NT2/D1 (cell line): ENCODE measurements at regions not wholly inside any gene's neighbourhood (a gene's known extent, or its start where the extent isn't known, plus 50 kb on each side); places are given as distances from the start of the nearest gene placed in this dataset.

Experiments used
- DNase-seq: peaks from one replicate; pipeline ENCODE4 v3.0.0-alpha.2; 2011; ENCODE audit warnings: low read depth, low spot score
- H3K27me3 ChIP-seq: 2 replicates; pipeline ENCODE4 v1.6.0; 2011; ENCODE audit warnings: mild to moderate bottlenecking; ENCODE audit not compliant: insufficient read length, insufficient read depth
- H3K36me3 ChIP-seq: 2 replicates; pipeline ENCODE4 v1.6.1; 2011; ENCODE audit warnings: mild to moderate bottlenecking, low read length, mixed read lengths; ENCODE audit not compliant: insufficient read depth, insufficient read length
- H3K4me1 ChIP-seq: 2 replicates; pipeline ENCODE4 v1.5.1; 2011; ENCODE audit not compliant: insufficient read depth, insufficient read length
- H3K4me3 ChIP-seq: 2 replicates; pipeline ENCODE4 v1.5.1; 2011; ENCODE audit warnings: low read depth; ENCODE audit not compliant: insufficient read length
- H3K9ac ChIP-seq: 2 replicates; pipeline ENCODE4 v1.6.0; 2011; ENCODE audit warnings: low read depth; ENCODE audit not compliant: insufficient read length
- H3K9me3 ChIP-seq: 2 replicates; pipeline ENCODE4 v1.5.1; 2011; ENCODE audit warnings: mild to moderate bottlenecking, low read length; ENCODE audit not compliant: insufficient read depth
- SUZ12 ChIP-seq: IDR thresholded peaks from 2 replicates; pipeline ENCODE4 v1.6.1; 2011; ENCODE audit not compliant: insufficient read length, insufficient read depth; ENCODE audit errors: extremely low read depth
- YY1 ChIP-seq: IDR thresholded peaks from 2 replicates; pipeline ENCODE4 v1.6.1; 2011; ENCODE audit not compliant: insufficient read length, insufficient read depth
- ZNF274 ChIP-seq: IDR thresholded peaks from 2 replicates; pipeline ENCODE4 v1.6.1; 2011; ENCODE audit warnings: mild to moderate bottlenecking, low read depth, low read length

GRCh38 chr7:67595431-67596180 lies 599.0 kb downstream of the TYW1 start:
- H3K4me3 ChIP-seq: no peak overlapping the region
- no peaks in the 10 kb centered on the region for H3K36me3 ChIP-seq
- H3K4me1 ChIP-seq: no peaks in the 10 kb centered on the region
- no peaks in the 10 kb centered on the region for H3K27me3 ChIP-seq
- no peak overlapping the region for H3K9ac ChIP-seq
- peaks cover 3% of the 10 kb centered on the region; the same call in 1 of the 2 replicates for H3K9me3 ChIP-seq
- DNase-seq: no peak
- TF ChIP-seq SUZ12: no peak
- TF ChIP-seq ZNF274: no peak
- no peak for TF ChIP-seq YY1

DNA sequence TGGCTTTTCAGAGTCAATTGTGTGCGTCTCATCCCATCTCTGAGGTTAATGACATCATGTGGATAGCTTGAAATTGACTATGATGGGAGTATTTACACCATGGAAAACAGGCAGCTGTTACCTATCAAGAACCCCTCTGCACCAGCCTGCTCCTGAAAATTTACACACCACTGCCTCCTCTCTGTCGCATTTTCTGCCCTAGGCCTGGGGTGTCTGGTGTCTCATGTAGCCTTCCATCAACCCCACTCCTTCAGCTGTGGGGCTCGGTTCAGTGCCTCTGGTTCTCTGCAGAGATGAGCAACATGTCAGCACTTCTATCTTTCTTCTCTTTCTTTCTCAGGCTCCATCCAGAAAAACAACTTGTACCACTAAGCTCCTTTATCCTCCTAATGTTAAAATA lies 600.5 kb downstream of the TYW1 start:
- DNase-seq: no peak
- Histone ChIP-seq H3K27me3 (no peaks in the 10 kb centered on the region), H3K9me3 (no peaks in the 10 kb centered on the region), H3K4me3 (no peak overlapping the region), H3K9ac (no peak overlapping the region), H3K4me1 (no peaks in the 10 kb centered on the region), H3K36me3 (no peaks in the 10 kb centered on the region)
- no peak for TF ChIP-seq ZNF274
- TF ChIP-seq YY1: no peak
- no peak for TF ChIP-seq SUZ12

- Histone ChIP-seq H3K4me1 (no peaks in the 10 kb centered on the region), H3K27me3 (no peaks in the 10 kb centered on the region), H3K4me3 (no peak overlapping the region), H3K36me3 (no peaks in the 10 kb centered on the region), H3K9ac (no peak overlapping the region), H3K9me3 (no peaks in the 10 kb centered on the region)
- TF ChIP-seq YY1 (no peak), ZNF274 (no peak), SUZ12 (no peak)
- DNase-seq: no peak
These were observed 601.8 kb downstream of the TYW1 start for GRCh38 chr7:67598469-67598868.

GRCh38 chr7:67599331-67600062 lies 602.9 kb downstream of the TYW1 start:
- Histone ChIP-seq H3K4me3 (no peak overlapping the region), H3K9ac (no peak overlapping the region), H3K27me3 (no peaks in the 10 kb centered on the region), H3K9me3 (peaks cover under 1% of the 10 kb centered on the region; the same call in 1 of the 2 replicates), H3K36me3 (no peaks in the 10 kb centered on the region), H3K4me1 (no peaks in the 10 kb centered on the region)
- TF ChIP-seq YY1 (no peak), SUZ12 (no peak), ZNF274 (no peak)
- no peak for DNase-seq

- TF ChIP-seq ZNF274 (no peak), SUZ12 (no peak), YY1 (no peak)
- no peaks in the 10 kb centered on the region for H3K36me3 ChIP-seq
- DNase-seq: no peak
- no peak overlapping the region for H3K9ac ChIP-seq
- H3K4me1 ChIP-seq: no peaks in the 10 kb centered on the region
- peaks cover 12% of the 10 kb centered on the region for H3K9me3 ChIP-seq
- H3K4me3 ChIP-seq: no peak overlapping the region
- no peaks in the 10 kb centered on the region for H3K27me3 ChIP-seq
These were observed 605.7 kb downstream of the TYW1 start for GRCh38 chr7:67602246-67602887.

- H3K36me3 ChIP-seq: no peaks in the 10 kb centered on the region
- no peak for DNase-seq
- H3K9ac ChIP-seq: no peak overlapping the region
- no peaks in the 10 kb centered on the region for H3K4me1 ChIP-seq
- no peak overlapping the region for H3K4me3 ChIP-seq
- no peaks in the 10 kb centered on the region for H3K27me3 ChIP-seq
- H3K9me3 ChIP-seq: peaks cover 12% of the 10 kb centered on the region
- no peak for TF ChIP-seq YY1
- TF ChIP-seq SUZ12: no peak
- no peak for TF ChIP-seq ZNF274
These were observed 608.1 kb downstream of the TYW1 start for GRCh38 chr7:67604461-67605386.
